ENCODE measurements at regions not wholly inside any gene's neighbourhood (a gene's known extent, or its start where the extent isn't known, plus 50 kb on each side); places are given as distances from the start of the nearest gene placed in this dataset.

DNA sequence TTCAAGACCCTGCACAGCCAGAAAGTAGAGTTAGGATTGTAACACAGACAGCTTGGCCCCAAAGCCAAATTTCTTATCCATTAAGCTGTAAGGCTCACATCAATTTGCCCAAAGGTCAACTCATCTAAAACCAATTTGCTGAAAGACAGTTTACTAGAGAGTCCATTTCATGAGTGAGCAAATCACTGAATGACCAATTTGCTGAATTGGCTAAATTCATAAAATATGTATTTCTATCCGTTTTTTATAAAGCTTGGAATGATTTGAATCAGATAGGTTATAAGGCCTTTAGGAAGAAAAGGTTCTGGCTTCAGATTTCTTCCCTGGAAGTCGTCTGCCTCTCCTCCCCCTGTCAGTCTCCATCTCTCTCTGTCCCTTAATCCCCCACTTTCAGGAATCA, 168.1 kb downstream of the FCRL5 start:
- TF ChIP-seq, protein P1, sequence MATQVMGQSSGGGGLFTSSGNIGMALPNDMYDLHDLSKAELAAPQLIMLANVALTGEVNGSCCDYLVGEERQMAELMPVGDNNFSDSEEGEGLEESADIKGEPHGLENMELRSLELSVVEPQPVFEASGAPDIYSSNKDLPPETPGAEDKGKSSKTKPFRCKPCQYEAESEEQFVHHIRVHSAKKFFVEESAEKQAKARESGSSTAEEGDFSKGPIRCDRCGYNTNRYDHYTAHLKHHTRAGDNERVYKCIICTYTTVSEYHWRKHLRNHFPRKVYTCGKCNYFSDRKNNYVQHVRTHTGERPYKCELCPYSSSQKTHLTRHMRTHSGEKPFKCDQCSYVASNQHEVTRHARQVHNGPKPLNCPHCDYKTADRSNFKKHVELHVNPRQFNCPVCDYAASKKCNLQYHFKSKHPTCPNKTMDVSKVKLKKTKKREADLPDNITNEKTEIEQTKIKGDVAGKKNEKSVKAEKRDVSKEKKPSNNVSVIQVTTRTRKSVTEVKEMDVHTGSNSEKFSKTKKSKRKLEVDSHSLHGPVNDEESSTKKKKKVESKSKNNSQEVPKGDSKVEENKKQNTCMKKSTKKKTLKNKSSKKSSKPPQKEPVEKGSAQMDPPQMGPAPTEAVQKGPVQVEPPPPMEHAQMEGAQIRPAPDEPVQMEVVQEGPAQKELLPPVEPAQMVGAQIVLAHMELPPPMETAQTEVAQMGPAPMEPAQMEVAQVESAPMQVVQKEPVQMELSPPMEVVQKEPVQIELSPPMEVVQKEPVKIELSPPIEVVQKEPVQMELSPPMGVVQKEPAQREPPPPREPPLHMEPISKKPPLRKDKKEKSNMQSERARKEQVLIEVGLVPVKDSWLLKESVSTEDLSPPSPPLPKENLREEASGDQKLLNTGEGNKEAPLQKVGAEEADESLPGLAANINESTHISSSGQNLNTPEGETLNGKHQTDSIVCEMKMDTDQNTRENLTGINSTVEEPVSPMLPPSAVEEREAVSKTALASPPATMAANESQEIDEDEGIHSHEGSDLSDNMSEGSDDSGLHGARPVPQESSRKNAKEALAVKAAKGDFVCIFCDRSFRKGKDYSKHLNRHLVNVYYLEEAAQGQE (IDR thresholded peaks at IDR 0.05; ENCODE audit: insufficient read depth in 1 of 2, low read depth in 2 of 2, low read length in 1 of 2): no peak
- no peak for TF ChIP-seq SIN3A (IDR thresholded peaks at IDR 0.05; ENCODE audit: borderline replicate concordance, insufficient read depth, low read depth, low read length)
- TF ChIP-seq, protein P2, sequence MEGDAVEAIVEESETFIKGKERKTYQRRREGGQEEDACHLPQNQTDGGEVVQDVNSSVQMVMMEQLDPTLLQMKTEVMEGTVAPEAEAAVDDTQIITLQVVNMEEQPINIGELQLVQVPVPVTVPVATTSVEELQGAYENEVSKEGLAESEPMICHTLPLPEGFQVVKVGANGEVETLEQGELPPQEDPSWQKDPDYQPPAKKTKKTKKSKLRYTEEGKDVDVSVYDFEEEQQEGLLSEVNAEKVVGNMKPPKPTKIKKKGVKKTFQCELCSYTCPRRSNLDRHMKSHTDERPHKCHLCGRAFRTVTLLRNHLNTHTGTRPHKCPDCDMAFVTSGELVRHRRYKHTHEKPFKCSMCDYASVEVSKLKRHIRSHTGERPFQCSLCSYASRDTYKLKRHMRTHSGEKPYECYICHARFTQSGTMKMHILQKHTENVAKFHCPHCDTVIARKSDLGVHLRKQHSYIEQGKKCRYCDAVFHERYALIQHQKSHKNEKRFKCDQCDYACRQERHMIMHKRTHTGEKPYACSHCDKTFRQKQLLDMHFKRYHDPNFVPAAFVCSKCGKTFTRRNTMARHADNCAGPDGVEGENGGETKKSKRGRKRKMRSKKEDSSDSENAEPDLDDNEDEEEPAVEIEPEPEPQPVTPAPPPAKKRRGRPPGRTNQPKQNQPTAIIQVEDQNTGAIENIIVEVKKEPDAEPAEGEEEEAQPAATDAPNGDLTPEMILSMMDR (IDR thresholded peaks at IDR 0.05): no peak
